ENCODE measurements at regions not wholly inside any gene's neighbourhood (a gene's known extent, or its start where the extent isn't known, plus 50 kb on each side); places are given as distances from the start of the nearest gene placed in this dataset.

DNA sequence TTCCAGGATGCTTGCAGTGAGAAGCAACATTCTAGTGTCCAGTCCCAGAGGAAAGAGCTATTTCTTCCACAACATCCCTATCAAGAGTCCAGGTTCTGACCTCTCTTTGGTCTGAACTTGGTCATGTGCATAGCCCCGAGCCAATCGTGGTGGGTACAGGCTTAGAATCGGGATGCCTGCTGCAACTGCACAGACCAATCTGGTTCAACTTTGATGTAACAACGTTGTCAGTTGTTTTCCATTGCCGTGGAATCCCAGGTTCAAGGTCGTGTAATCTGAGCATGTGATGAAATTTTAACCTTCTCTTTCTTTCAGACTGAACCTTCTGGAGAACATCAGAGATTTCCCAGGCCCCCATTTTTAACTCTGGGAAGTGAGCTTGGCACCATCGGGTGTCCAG lies 130.5 kb downstream of the ANKRD60 start:
- Histone ChIP-seq H3K4ac (ENCODE audit: low read depth in 1 of 2, low read length in 2 of 2) (no peak overlapping the region), H3K9ac (ENCODE audit: low read length) (no peak overlapping the region), H3K18ac (ENCODE audit: low read depth in 1 of 2, low read length in 2 of 2) (no peak overlapping the region), H3K23ac (ENCODE audit: low read length in 2 of 2) (no peak overlapping the region), H3K36me3 (ENCODE audit: control insufficient read depth in 1 of 2, insufficient read depth in 2 of 2, low read depth in 1 of 2, low read length in 2 of 2) (no peaks in the 10 kb centered on the region), H2BK120ac (ENCODE audit: low read depth, low read length) (no peak overlapping the region), H3K4me3 (ENCODE audit: insufficient read depth in 1 of 2, low read depth in 1 of 2, low read length in 2 of 2) (no peak overlapping the region), H2AFZ (ENCODE audit: low read depth, low read length) (no peak overlapping the region), H2BK15ac (ENCODE audit: low read depth, poor library complexity, severe bottlenecking) (no peak overlapping the region), H3K9me3 (ENCODE audit: control insufficient read depth, low read length) (no peaks in the 10 kb centered on the region), H3K27me3 (ENCODE audit: control insufficient read depth in 1 of 2, insufficient read depth in 1 of 2, low read length in 2 of 2) (peaks cover 0 to 49% of the 10 kb centered on the region in 2 experiments), H3K4me2 (ENCODE audit: low read length, poor library complexity, severe bottlenecking) (no peak overlapping the region), H4K8ac (ENCODE audit: low read length) (no peak overlapping the region), H4K91ac (ENCODE audit: low read length) (no peak overlapping the region), H2BK5ac (ENCODE audit: low read depth, low read length, poor library complexity, severe bottlenecking) (no peak overlapping the region), H2BK12ac (ENCODE audit: low read length in 2 of 2) (no peak overlapping the region), H3K4me1 (ENCODE audit: control insufficient read depth, insufficient read depth, low read depth, low read length) (no peaks in the 10 kb centered on the region), H3K14ac (ENCODE audit: low read length in 2 of 2) (no peak overlapping the region), H2AK5ac (ENCODE audit: low read length, severe bottlenecking) (no peak overlapping the region), H3K79me1 (replicated peaks; ENCODE audit: low read length, poor library complexity, severe bottlenecking) (no peaks in the 10 kb centered on the region), H3K27ac (ENCODE audit: low read length, poor library complexity, severe bottlenecking) (no peak overlapping the region)
- DNase-seq, result no peak
- WGBS, result 80% methylated on average over 7 of the region's 7 CpGs

GRCh38 chr20:58097429-58097828 lies 131.0 kb downstream of the ANKRD60 start:
- no peak overlapping the region for H4K91ac ChIP-seq (ENCODE audit: low read length)
- H3K9ac ChIP-seq (ENCODE audit: low read length), result no peak overlapping the region
- peaks cover 0 to 50% of the 10 kb centered on the region in 2 experiments for H3K27me3 ChIP-seq (ENCODE audit: control insufficient read depth in 1 of 2, insufficient read depth in 1 of 2, low read length in 2 of 2)
- no peak overlapping the region for H3K4me2 ChIP-seq (ENCODE audit: low read length, poor library complexity, severe bottlenecking)
- H2BK5ac ChIP-seq (ENCODE audit: low read depth, low read length, poor library complexity, severe bottlenecking), result no peak overlapping the region
- no peak overlapping the region for H2AK5ac ChIP-seq (ENCODE audit: low read length, severe bottlenecking)
- no peak overlapping the region for H3K4ac ChIP-seq (ENCODE audit: low read depth in 1 of 2, low read length in 2 of 2)
- H2BK12ac ChIP-seq (ENCODE audit: low read length in 2 of 2), result no peak overlapping the region
- H2AFZ ChIP-seq (ENCODE audit: low read depth, low read length), result no peak overlapping the region
- H3K4me3 ChIP-seq (ENCODE audit: insufficient read depth in 1 of 2, low read depth in 1 of 2, low read length in 2 of 2), result no peak overlapping the region
- H3K23ac ChIP-seq (ENCODE audit: low read length in 2 of 2), result no peak overlapping the region
- no peak overlapping the region for H3K27ac ChIP-seq (ENCODE audit: low read length, poor library complexity, severe bottlenecking)
- H3K4me1 ChIP-seq (ENCODE audit: control insufficient read depth, insufficient read depth, low read depth, low read length), result no peaks in the 10 kb centered on the region
- DNase-seq, result no peak
- no peak overlapping the region for H3K14ac ChIP-seq (ENCODE audit: low read length in 2 of 2)
- 71% methylated on average over 4 of the region's 4 CpGs for WGBS
- no peak overlapping the region for H4K8ac ChIP-seq (ENCODE audit: low read length)
- H3K79me1 ChIP-seq (replicated peaks; ENCODE audit: low read length, poor library complexity, severe bottlenecking), result no peaks in the 10 kb centered on the region
- no peak overlapping the region for H2BK15ac ChIP-seq (ENCODE audit: low read depth, poor library complexity, severe bottlenecking)
- no peak overlapping the region for H2BK120ac ChIP-seq (ENCODE audit: low read depth, low read length)
- H3K18ac ChIP-seq (ENCODE audit: low read depth in 1 of 2, low read length in 2 of 2), result no peak overlapping the region
- H3K36me3 ChIP-seq (ENCODE audit: control insufficient read depth in 1 of 2, insufficient read depth in 2 of 2, low read depth in 1 of 2, low read length in 2 of 2), result no peaks in the 10 kb centered on the region
- no peaks in the 10 kb centered on the region for H3K9me3 ChIP-seq (ENCODE audit: control insufficient read depth, low read length)

DNA sequence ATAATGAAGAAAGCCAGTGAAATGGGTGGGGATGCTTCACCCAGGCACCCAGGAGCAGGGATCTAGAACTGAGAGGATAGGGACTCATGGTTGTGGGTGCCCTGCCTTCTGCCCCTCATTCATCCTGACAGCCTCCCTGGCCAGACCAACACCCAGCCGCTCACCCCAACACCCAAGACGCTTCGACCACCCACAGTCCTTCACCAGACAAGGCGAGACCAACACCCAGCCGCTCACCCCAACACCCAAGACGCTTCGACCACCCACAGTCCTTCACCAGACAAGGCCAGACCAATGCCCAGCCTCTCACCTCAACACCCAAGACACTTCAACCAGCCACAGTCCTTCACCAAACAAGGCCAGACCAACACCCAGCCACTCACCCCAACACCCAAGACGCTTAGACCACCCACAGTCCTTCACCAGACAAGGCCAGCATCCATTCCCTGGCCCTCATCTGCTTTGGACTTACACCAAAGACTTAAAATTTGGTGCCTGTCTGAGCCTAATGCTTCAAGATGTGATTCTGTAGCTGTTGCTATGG lies 131.5 kb downstream of the ANKRD60 start:
- Histone ChIP-seq H3K4me3 (ENCODE audit: insufficient read depth in 1 of 2, low read depth in 1 of 2, low read length in 2 of 2) (no peak overlapping the region), H3K14ac (ENCODE audit: low read length in 2 of 2) (no peak overlapping the region), H4K8ac (ENCODE audit: low read length) (no peak overlapping the region), H3K18ac (ENCODE audit: low read depth in 1 of 2, low read length in 2 of 2) (no peak overlapping the region), H3K23ac (ENCODE audit: low read length in 2 of 2) (no peak overlapping the region), H3K9me3 (ENCODE audit: control insufficient read depth, low read length) (no peaks in the 10 kb centered on the region), H3K27ac (ENCODE audit: low read length, poor library complexity, severe bottlenecking) (no peak overlapping the region), H2AK5ac (ENCODE audit: low read length, severe bottlenecking) (no peak overlapping the region), H4K91ac (ENCODE audit: low read length) (no peak overlapping the region), H3K79me1 (replicated peaks; ENCODE audit: low read length, poor library complexity, severe bottlenecking) (no peaks in the 10 kb centered on the region), H3K4ac (ENCODE audit: low read depth in 1 of 2, low read length in 2 of 2) (no peak overlapping the region), H2BK15ac (ENCODE audit: low read depth, poor library complexity, severe bottlenecking) (no peak overlapping the region), H3K9ac (ENCODE audit: low read length) (no peak overlapping the region), H3K4me2 (ENCODE audit: low read length, poor library complexity, severe bottlenecking) (no peak overlapping the region), H3K27me3 (ENCODE audit: control insufficient read depth in 1 of 2, insufficient read depth in 1 of 2, low read length in 2 of 2) (peaks cover 0 to 55% of the 10 kb centered on the region in 2 experiments), H2BK12ac (ENCODE audit: low read length in 2 of 2) (no peak overlapping the region), H2BK120ac (ENCODE audit: low read depth, low read length) (no peak overlapping the region), H3K4me1 (ENCODE audit: control insufficient read depth, insufficient read depth, low read depth, low read length) (no peaks in the 10 kb centered on the region), H2AFZ (ENCODE audit: low read depth, low read length) (no peak overlapping the region), H2BK5ac (ENCODE audit: low read depth, low read length, poor library complexity, severe bottlenecking) (no peak overlapping the region), H3K36me3 (ENCODE audit: control insufficient read depth in 1 of 2, insufficient read depth in 2 of 2, low read depth in 1 of 2, low read length in 2 of 2) (no peaks in the 10 kb centered on the region)
- WGBS, result 70% methylated on average over 8 of the region's 8 CpGs
- DNase-seq, result no peak

GRCh38 chr20:58094698-58095097 lies 133.8 kb downstream of the ANKRD60 start:
- WGBS, result 46% methylated on average over 4 of the region's 4 CpGs
- H3K23ac ChIP-seq (ENCODE audit: low read length in 2 of 2), result no peak overlapping the region
- H3K27me3 ChIP-seq (ENCODE audit: control insufficient read depth in 1 of 2, insufficient read depth in 1 of 2, low read length in 2 of 2), result peaks cover 0 to 66% of the 10 kb centered on the region in 2 experiments
- no peaks in the 10 kb centered on the region for H3K9me3 ChIP-seq (ENCODE audit: control insufficient read depth, low read length)
- no peak for DNase-seq
- H3K27ac ChIP-seq (ENCODE audit: low read length, poor library complexity, severe bottlenecking), result no peak overlapping the region
- no peak overlapping the region for H3K4me3 ChIP-seq (ENCODE audit: insufficient read depth in 1 of 2, low read depth in 1 of 2, low read length in 2 of 2)
- no peak overlapping the region for H4K91ac ChIP-seq (ENCODE audit: low read length)
- no peaks in the 10 kb centered on the region for H3K4me1 ChIP-seq (ENCODE audit: control insufficient read depth, insufficient read depth, low read depth, low read length)
- H3K18ac ChIP-seq (ENCODE audit: low read depth in 1 of 2, low read length in 2 of 2), result no peak overlapping the region
- no peak overlapping the region for H2BK120ac ChIP-seq (ENCODE audit: low read depth, low read length)
- H3K4ac ChIP-seq (ENCODE audit: low read depth in 1 of 2, low read length in 2 of 2), result no peak overlapping the region
- no peak overlapping the region for H3K14ac ChIP-seq (ENCODE audit: low read length in 2 of 2)
- no peak overlapping the region for H3K9ac ChIP-seq (ENCODE audit: low read length)
- no peak overlapping the region for H2BK12ac ChIP-seq (ENCODE audit: low read length in 2 of 2)
- H3K36me3 ChIP-seq (ENCODE audit: control insufficient read depth in 1 of 2, insufficient read depth in 2 of 2, low read depth in 1 of 2, low read length in 2 of 2), result no peaks in the 10 kb centered on the region
- no peak overlapping the region for H2BK5ac ChIP-seq (ENCODE audit: low read depth, low read length, poor library complexity, severe bottlenecking)
- no peak overlapping the region for H4K8ac ChIP-seq (ENCODE audit: low read length)
- H3K4me2 ChIP-seq (ENCODE audit: low read length, poor library complexity, severe bottlenecking), result no peak overlapping the region
- H3K79me1 ChIP-seq (replicated peaks; ENCODE audit: low read length, poor library complexity, severe bottlenecking), result no peaks in the 10 kb centered on the region
- H2AFZ ChIP-seq (ENCODE audit: low read depth, low read length), result no peak overlapping the region
- no peak overlapping the region for H2AK5ac ChIP-seq (ENCODE audit: low read length, severe bottlenecking)
- H2BK15ac ChIP-seq (ENCODE audit: low read depth, poor library complexity, severe bottlenecking), result no peak overlapping the region
